OCI-LY1 (cell line): ENCODE measurements at regions not wholly inside any gene's neighbourhood (a gene's known extent, or its start where the extent isn't known, plus 50 kb on each side); places are given as distances from the start of the nearest gene placed in this dataset.

Experiments
- CTCF ChIP-seq: fragments of 200-600 bp; sonication (generic), shearing (Covaris generic); IDR thresholded peaks from 2 replicates; pipeline ENCODE4 v1.5.1; 2017; ENCODE audit warnings: mild to moderate bottlenecking, antibody characterized with exemption, low read length, moderate library complexity, mixed read lengths
- EZH2 ChIP-seq: fragments of 200-600 bp; sonication (generic), shearing (Covaris generic); IDR thresholded peaks from 2 replicates; pipeline ENCODE4 v1.8.0; 2017; ENCODE audit warnings: borderline replicate concordance, mixed run types, mild to moderate bottlenecking, antibody characterized with exemption, low read length, moderate library complexity, mixed read lengths

GRCh38 chr2:7972670-7973069 is 709.2 kb upstream of the ID2 start:
- TF ChIP-seq EZH2: no peak
- no peak for TF ChIP-seq CTCF
